Panc1 (cell line): ENCODE measurements at regions not wholly inside any gene's neighbourhood (a gene's known extent, or its start where the extent isn't known, plus 50 kb on each side); places are given as distances from the start of the nearest gene placed in this dataset.

ENCODE experiments used
- ATAC-seq: fragments of 200-7000 bp; cut with Tn5 transposase; 2 replicates; pipeline ENCODE4 v1.9.1; 2020; ENCODE audit warnings: mild to moderate bottlenecking, moderate library complexity
- BruUV-seq: library from RNA; stranded (reverse); fragments of 400-500 nt; replicated peaks from 2 replicates; lab custom pipeline; 2021; lab: Mats Ljungman, UMichigan
- CTCF ChIA-PET: fragments of 300-600 bp; sonication (Branson Sonifier 250); formaldehyde crosslinking; loops from one replicate; lab custom pipeline; 2022; ENCODE audit warnings: antibody characterized with exemption; lab: Charles Lee
- POLR2A ChIA-PET: fragments of 300-600 bp; sonication (Branson Sonifier 250); formaldehyde crosslinking; loops from one replicate; lab custom pipeline; 2022; ENCODE audit warnings: antibody characterized with exemption; lab: Charles Lee
- DNase-seq: peaks from one replicate; pipeline ENCODE4 v3.0.0-alpha.2; 2010; ENCODE audit warnings: low read depth, low spot score
- H3K27ac ChIP-seq: 2 replicates; pipeline ENCODE4 v1.5.1; 2011; ENCODE audit warnings: mild to moderate bottlenecking, low read length, inconsistent platforms
- H3K27me3 ChIP-seq: fragments of 200-500 bp; sonication (Bioruptor generic); 2 replicates; pipeline ENCODE4 v1.6.0; 2014; ENCODE audit warnings: low read length, inconsistent platforms; ENCODE audit not compliant: control insufficient read depth, insufficient read depth
- H3K36me3 ChIP-seq: fragments of 200-500 bp; sonication (Bioruptor generic); 2 replicates; pipeline ENCODE4 v1.5.1; 2014; ENCODE audit warnings: inconsistent platforms, mild to moderate bottlenecking, low read length, moderate library complexity; ENCODE audit not compliant: control insufficient read depth, insufficient read depth
- H3K4me1 ChIP-seq: 2 replicates; pipeline ENCODE4 v1.5.1; 2011; ENCODE audit warnings: inconsistent platforms, mild to moderate bottlenecking, low read length, moderate library complexity; ENCODE audit not compliant: control insufficient read depth, insufficient read depth
- H3K4me3 ChIP-seq, 2 experiments: 2 replicates each; pipeline ENCODE4 v1.5.1; 2011 to 2012; ENCODE audit warnings: low read depth in 2 of 2, low read length in 2 of 2, mild to moderate bottlenecking in 2 of 2, inconsistent platforms in 1 of 2, moderate library complexity in 1 of 2
- H3K9me3 ChIP-seq: fragments of 200-500 bp; sonication (Bioruptor generic); 2 replicates; pipeline ENCODE4 v1.5.1; 2014; ENCODE audit warnings: low read depth, mild to moderate bottlenecking, inconsistent platforms, low read length, moderate library complexity; ENCODE audit not compliant: control insufficient read depth, insufficient read depth
- CTCF ChIP-seq: fragments of 450-650 bp; IDR thresholded peaks from 2 replicates; pipeline ENCODE4 v1.5.1; 2017; ENCODE audit warnings: mild to moderate bottlenecking
- POLR2AphosphoS5 ChIP-seq: IDR thresholded peaks from 2 replicates; pipeline ENCODE4 v1.6.1; 2012; ENCODE audit warnings: mild to moderate bottlenecking, low read depth, low read length, moderate library complexity
- REST ChIP-seq, 2 experiments: IDR thresholded peaks; 2 replicates each; pipeline ENCODE4 v1.6.1; 2011 to 2012; ENCODE audit warnings: low read depth in 2 of 2, control low read depth in 1 of 2, low read length in 1 of 2, mild to moderate bottlenecking in 1 of 2, moderate library complexity in 1 of 2; ENCODE audit not compliant: insufficient read depth in 1 of 2
- SIN3A ChIP-seq: IDR thresholded peaks from 2 replicates; pipeline ENCODE4 v1.6.1; 2012; ENCODE audit warnings: low read depth, mild to moderate bottlenecking, low read length, moderate library complexity, borderline replicate concordance; ENCODE audit not compliant: insufficient read depth
- TCF7L2 ChIP-seq: IDR thresholded peaks from 2 replicates; pipeline ENCODE4 v1.6.1; 2011; ENCODE audit warnings: mild to moderate bottlenecking, low read depth, low read length, inconsistent platforms
- in situ Hi-C: cut with HindIII; loops from 2 replicates; pipeline ENCODE4 v1.10.0; 2016; ENCODE audit warnings: low sequenced_read_pairs, low pct_unique_long_range_greater_than_20kb
- intact Hi-C: fragments of 100-400 bp; cut with micrococcal nuclease; formaldehyde crosslinking; loops from one replicate; pipeline ENCODE4 v1.10.0; 2022; ENCODE audit not compliant: unreplicated experiment

GRCh38 chr12:60072911-60073310, 477.1 kb downstream of the SLC16A7 start:
- no peak overlapping the region for H3K4me3 ChIP-seq
- DNase-seq, result no peak
- TF ChIP-seq TCF7L2 (no peak), REST (IDR thresholded peaks at IDR 0.05; ENCODE audit: insufficient read depth in 1 of 2, low read depth in 2 of 2, low read length in 1 of 2) (no peak), CTCF (no peak), SIN3A (no peak), POLR2AphosphoS5 (no peak)
- no TSS peak for BruUV-seq
- intact Hi-C loops, result no loop called here
- CTCF ChIA-PET, result no interaction called here
- ATAC-seq, result no peak
- H3K36me3 ChIP-seq, result no peaks in the 10 kb centered on the region
- POLR2A ChIA-PET, result no interaction called here
- H3K9me3 ChIP-seq, result no peaks in the 10 kb centered on the region
- no peaks in the 10 kb centered on the region for H3K27me3 ChIP-seq
- peak overlapping the region; percentile 34; the same call in 1 of the 2 replicates for H3K27ac ChIP-seq
- no peaks in the 10 kb centered on the region for H3K4me1 ChIP-seq
- in situ Hi-C loops, result no loop called here

GRCh38 chr12:60075091-60075490, 479.3 kb downstream of the SLC16A7 start:
- no peaks in the 10 kb centered on the region for H3K36me3 ChIP-seq
- in situ Hi-C loops (no loop called here), intact Hi-C loops (no loop called here)
- H3K9me3 ChIP-seq, result no peaks in the 10 kb centered on the region
- no TSS peak for BruUV-seq
- POLR2A ChIA-PET, result no interaction called here
- TF ChIP-seq CTCF (no peak), POLR2AphosphoS5 (no peak), SIN3A (no peak), REST (IDR thresholded peaks at IDR 0.05; ENCODE audit: insufficient read depth in 1 of 2, low read depth in 2 of 2, low read length in 1 of 2) (no peak), TCF7L2 (no peak)
- H3K4me3 ChIP-seq, result no peak overlapping the region
- no peak overlapping the region for H3K27ac ChIP-seq
- no peak for ATAC-seq
- no peaks in the 10 kb centered on the region for H3K27me3 ChIP-seq
- H3K4me1 ChIP-seq, result no peaks in the 10 kb centered on the region
- no peak for DNase-seq
- CTCF ChIA-PET, result no interaction called here
